ENCODE measurements at regions not wholly inside any gene's neighbourhood (a gene's known extent, or its start where the extent isn't known, plus 50 kb on each side); places are given as distances from the start of the nearest gene placed in this dataset.

DNA sequence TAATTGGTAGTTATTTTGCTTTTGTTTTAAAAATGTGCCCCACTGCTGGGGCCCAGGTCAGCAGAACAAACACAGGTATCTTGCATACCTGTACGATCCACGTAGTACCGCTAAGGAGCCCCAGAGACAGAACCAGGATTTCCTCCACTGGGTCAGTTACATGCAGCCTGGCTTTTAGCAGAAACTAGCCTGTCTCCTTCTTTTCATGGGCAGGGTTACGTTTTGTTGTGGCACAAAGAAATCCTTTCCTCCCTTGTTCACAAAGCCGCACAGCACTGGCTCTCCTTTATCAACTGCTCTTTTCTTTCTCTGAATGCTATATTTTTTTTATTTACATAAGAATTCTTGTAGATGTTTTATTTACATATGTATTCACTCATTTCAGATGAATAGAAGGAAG is 190.3 kb upstream of the POU3F2 start:
- no peak for TF ChIP-seq EZH2 (IDR thresholded peaks at IDR 0.05; ENCODE audit: insufficient read depth, poor library complexity, severe bottlenecking)
- TF ChIP-seq EZH2phosphoT487 (IDR thresholded peaks at IDR 0.05; ENCODE audit: insufficient read depth, low read depth) = no peak

All from GM23248 (cell line).